Astrocyte (in vitro differentiated cells and primary cell): ENCODE measurements at regions not wholly inside any gene's neighbourhood (a gene's known extent, or its start where the extent isn't known, plus 50 kb on each side); places are given as distances from the start of the nearest gene placed in this dataset.
A peak's percentile ranks its signal among the peaks of the same experiment; 100 is the strongest.

Experiments used
- DNase-seq: peaks from one replicate; pipeline ENCODE4 v3.0.0-alpha.2; 2010; ENCODE audit warnings: low read depth
- FAIRE-seq: peaks from 2 replicates; lab custom pipeline; 2011; peaks lifted over from hg19 to GRCh38; lab: Jason Lieb, UNC
- H2AFZ ChIP-seq: 2 replicates; pipeline ENCODE4 v1.6.0; 2012; ENCODE audit warnings: low read depth, low read length, inconsistent platforms
- H3K27ac ChIP-seq: 2 replicates; pipeline ENCODE4 v1.5.1; 2011; ENCODE audit warnings: low read depth, low read length, inconsistent platforms
- H3K27me3 ChIP-seq: 2 replicates; pipeline ENCODE4 v1.6.0; 2011; ENCODE audit warnings: low read length, inconsistent platforms; ENCODE audit not compliant: insufficient read depth
- H3K36me3 ChIP-seq: 2 replicates; pipeline ENCODE4 v1.5.1; 2011; ENCODE audit warnings: low read length, inconsistent platforms; ENCODE audit not compliant: insufficient read depth
- H3K4me1 ChIP-seq: 2 replicates; pipeline ENCODE4 v1.5.1; 2011; ENCODE audit warnings: low read length, inconsistent platforms; ENCODE audit not compliant: insufficient read depth
- H3K4me2 ChIP-seq: 2 replicates; pipeline ENCODE4 v1.6.0; 2012; ENCODE audit warnings: low read length, inconsistent platforms
- H3K4me3 ChIP-seq: 2 replicates; pipeline ENCODE4 v1.5.1; 2011; ENCODE audit warnings: low read depth, mild to moderate bottlenecking, low read length, inconsistent platforms; ENCODE audit not compliant: insufficient read depth
- H3K79me2 ChIP-seq: 2 replicates; pipeline ENCODE4 v1.6.0; 2012; ENCODE audit warnings: mild to moderate bottlenecking, low read length, inconsistent platforms; ENCODE audit not compliant: insufficient read depth
- H3K9ac ChIP-seq: 2 replicates; pipeline ENCODE4 v1.6.0; 2012; ENCODE audit warnings: mild to moderate bottlenecking, low read length, inconsistent platforms
- H3K9me3 ChIP-seq: 2 replicates; pipeline ENCODE4 v1.5.1; 2012; ENCODE audit warnings: low read depth, mild to moderate bottlenecking, low read length, inconsistent platforms; ENCODE audit not compliant: insufficient read depth
- H4K20me1 ChIP-seq: 2 replicates; pipeline ENCODE4 v1.6.0; 2012; ENCODE audit warnings: low read length, inconsistent platforms; ENCODE audit not compliant: insufficient read depth
- H3K27ac Mint-ChIP-seq: one replicate; pipeline ENCODE4 v1.8.0; 2021; ENCODE audit warnings: mild to moderate bottlenecking, mixed read lengths; ENCODE audit not compliant: unreplicated experiment
- H3K27me3 Mint-ChIP-seq: one replicate; pipeline ENCODE4 v1.8.0; 2021; ENCODE audit warnings: low read depth, mixed read lengths; ENCODE audit not compliant: unreplicated experiment
- H3K36me3 Mint-ChIP-seq: one replicate; pipeline ENCODE4 v1.8.0; 2021; ENCODE audit warnings: low read depth, mixed read lengths; ENCODE audit not compliant: unreplicated experiment
- H3K4me1 Mint-ChIP-seq: one replicate; pipeline ENCODE4 v1.8.0; 2021; ENCODE audit warnings: low read depth, mixed read lengths; ENCODE audit not compliant: unreplicated experiment
- H3K4me3 Mint-ChIP-seq: one replicate; pipeline ENCODE4 v1.8.0; 2021; ENCODE audit warnings: mild to moderate bottlenecking, moderate library complexity, mixed read lengths; ENCODE audit not compliant: unreplicated experiment
- H3K9me3 Mint-ChIP-seq: one replicate; pipeline ENCODE4 v1.8.0; 2021; ENCODE audit warnings: mild to moderate bottlenecking, mixed read lengths; ENCODE audit not compliant: unreplicated experiment
- EZH2 ChIP-seq: IDR thresholded peaks from 2 replicates; pipeline ENCODE4 v1.6.1; 2012; ENCODE audit warnings: mild to moderate bottlenecking, low read length, inconsistent platforms; ENCODE audit not compliant: insufficient read depth
- TF ChIP-seq, protein P1 (sequence below): IDR thresholded peaks from 2 replicates; pipeline ENCODE4 v1.5.1; 2011; ENCODE audit warnings: low read depth, mild to moderate bottlenecking, inconsistent platforms, low read length, moderate library complexity; ENCODE audit not compliant: insufficient read depth

GRCh38 chr15:68500363-68501258, 68.6 kb upstream of the ITGA11 start:
- Histone ChIP-seq H3K4me2 (no peak overlapping the region), H3K9me3 (no peaks in the 10 kb centered on the region), H3K27ac (no peak overlapping the region), H3K36me3 (no peaks in the 10 kb centered on the region), H4K20me1 (no peaks in the 10 kb centered on the region), H2AFZ (peak overlapping the region; percentile 19), H3K27me3 (no peaks in the 10 kb centered on the region), H3K4me1 (peaks cover 39% of the 10 kb centered on the region), H3K9ac (no peak overlapping the region), H3K4me3 (no peak overlapping the region), H3K79me2 (no peaks in the 10 kb centered on the region)
- no peak for FAIRE-seq
- no peak overlapping the region for H3K4me3 Mint-ChIP-seq
- TF ChIP-seq, protein P1, sequence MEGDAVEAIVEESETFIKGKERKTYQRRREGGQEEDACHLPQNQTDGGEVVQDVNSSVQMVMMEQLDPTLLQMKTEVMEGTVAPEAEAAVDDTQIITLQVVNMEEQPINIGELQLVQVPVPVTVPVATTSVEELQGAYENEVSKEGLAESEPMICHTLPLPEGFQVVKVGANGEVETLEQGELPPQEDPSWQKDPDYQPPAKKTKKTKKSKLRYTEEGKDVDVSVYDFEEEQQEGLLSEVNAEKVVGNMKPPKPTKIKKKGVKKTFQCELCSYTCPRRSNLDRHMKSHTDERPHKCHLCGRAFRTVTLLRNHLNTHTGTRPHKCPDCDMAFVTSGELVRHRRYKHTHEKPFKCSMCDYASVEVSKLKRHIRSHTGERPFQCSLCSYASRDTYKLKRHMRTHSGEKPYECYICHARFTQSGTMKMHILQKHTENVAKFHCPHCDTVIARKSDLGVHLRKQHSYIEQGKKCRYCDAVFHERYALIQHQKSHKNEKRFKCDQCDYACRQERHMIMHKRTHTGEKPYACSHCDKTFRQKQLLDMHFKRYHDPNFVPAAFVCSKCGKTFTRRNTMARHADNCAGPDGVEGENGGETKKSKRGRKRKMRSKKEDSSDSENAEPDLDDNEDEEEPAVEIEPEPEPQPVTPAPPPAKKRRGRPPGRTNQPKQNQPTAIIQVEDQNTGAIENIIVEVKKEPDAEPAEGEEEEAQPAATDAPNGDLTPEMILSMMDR = no peak
- no peak for TF ChIP-seq EZH2
- peaks cover 4% of the 10 kb centered on the region for H3K27me3 Mint-ChIP-seq
- no peak for DNase-seq
- peaks cover 42% of the 10 kb centered on the region for H3K4me1 Mint-ChIP-seq
- H3K36me3 Mint-ChIP-seq = peaks cover 3% of the 10 kb centered on the region
- peaks cover 3% of the 10 kb centered on the region for H3K9me3 Mint-ChIP-seq
- H3K27ac Mint-ChIP-seq = no peak overlapping the region

- Mint-ChIP-seq H3K27ac (no peak overlapping the region), H3K36me3 (peaks cover 3% of the 10 kb centered on the region), H3K4me3 (no peak overlapping the region), H3K9me3 (peaks cover 6% of the 10 kb centered on the region), H3K4me1 (peaks cover 45% of the 10 kb centered on the region), H3K27me3 (peaks cover 10% of the 10 kb centered on the region)
- DNase-seq (no peak), FAIRE-seq (no peak)
- TF ChIP-seq, protein P1 = no peak
- TF ChIP-seq EZH2 = no peak
- Histone ChIP-seq H3K27ac (no peak overlapping the region), H2AFZ (peak overlapping the region; percentile 19), H3K79me2 (no peaks in the 10 kb centered on the region), H3K4me3 (no peak overlapping the region), H3K27me3 (no peaks in the 10 kb centered on the region), H3K4me2 (no peak overlapping the region), H3K4me1 (peaks cover 39% of the 10 kb centered on the region), H3K36me3 (no peaks in the 10 kb centered on the region), H3K9ac (no peak overlapping the region), H4K20me1 (no peaks in the 10 kb centered on the region), H3K9me3 (no peaks in the 10 kb centered on the region)
Measured at GRCh38 chr15:68501259-68501591, 69.3 kb upstream of the ITGA11 start.

DNA sequence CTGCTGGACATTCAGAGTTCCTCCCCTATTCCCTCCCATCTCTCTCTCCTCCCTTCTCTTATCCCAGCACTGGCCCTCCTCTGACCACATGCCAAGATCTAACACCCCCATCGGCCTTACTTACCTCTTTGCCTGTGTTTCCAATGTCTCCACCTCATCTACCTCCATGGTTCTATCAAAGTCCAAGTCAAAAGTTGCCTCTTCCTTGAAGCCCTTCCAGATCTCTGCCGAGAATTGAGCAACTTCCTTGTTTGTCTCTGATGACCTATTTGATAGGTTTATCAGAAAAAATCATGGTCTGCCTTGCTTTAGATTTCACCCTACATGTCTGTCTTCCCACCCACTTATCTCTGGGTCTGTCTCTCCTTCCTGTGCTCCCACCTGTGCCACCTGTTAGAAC, 69.7 kb upstream of the ITGA11 start:
- peaks cover 10% of the 10 kb centered on the region for H3K27me3 Mint-ChIP-seq
- no peak for TF ChIP-seq EZH2
- TF ChIP-seq, protein P1 = no peak
- H3K4me1 Mint-ChIP-seq = peaks cover 45% of the 10 kb centered on the region
- Histone ChIP-seq H3K27ac (no peak overlapping the region), H3K79me2 (no peaks in the 10 kb centered on the region), H4K20me1 (no peaks in the 10 kb centered on the region), H3K36me3 (no peaks in the 10 kb centered on the region), H3K9ac (no peak overlapping the region), H3K9me3 (no peaks in the 10 kb centered on the region), H3K4me3 (no peak overlapping the region), H2AFZ (no peak overlapping the region), H3K4me2 (no peak overlapping the region), H3K27me3 (no peaks in the 10 kb centered on the region), H3K4me1 (peaks cover 39% of the 10 kb centered on the region)
- H3K27ac Mint-ChIP-seq = peak overlapping the region; percentile 73
- H3K36me3 Mint-ChIP-seq = peaks cover 3% of the 10 kb centered on the region
- no peak overlapping the region for H3K4me3 Mint-ChIP-seq
- FAIRE-seq (no peak), DNase-seq (no peak)
- H3K9me3 Mint-ChIP-seq = peaks cover 6% of the 10 kb centered on the region
